CD8-positive, alpha-beta memory T cell (primary cell): ENCODE measurements at regions not wholly inside any gene's neighbourhood (a gene's known extent, or its start where the extent isn't known, plus 50 kb on each side); places are given as distances from the start of the nearest gene placed in this dataset.
"Not testable (repeated sequence)": the region's sequence is repeated elsewhere in the genome, so short reads cannot be mapped to it uniquely, and the experiment has no call there.

Source experiments
- CTCF ChIA-PET: fragments of 350-600 bp; sonication (Branson Sonifier 250); formaldehyde crosslinking; loops from one replicate; lab custom pipeline; 2021; ENCODE audit warnings: antibody characterized with exemption; lab: Charles Lee
- POLR2A ChIA-PET: fragments of 350-600 bp; sonication (Branson Sonifier 250); formaldehyde crosslinking; loops from one replicate; lab custom pipeline; 2021; ENCODE audit warnings: antibody characterized with exemption; lab: Charles Lee
- DNase-seq, 5 donors: peaks; one replicate each; pipeline versions ENCODE4 v3.0.0 to v3.0.0-alpha.2; 2020 to 2022; ENCODE audit warnings: mixed read lengths in 1 of 5
- H3K27ac ChIP-seq: one replicate; pipeline ENCODE4 v1.7.0; 2013; ENCODE audit warnings: low read depth, mild to moderate bottlenecking, low read length, moderate library complexity
- H3K27me3 ChIP-seq: 2 replicates; pipeline ENCODE4 v1.7.0; 2013; ENCODE audit warnings: low read length, mild to moderate bottlenecking; ENCODE audit not compliant: insufficient read depth, poor library complexity, severe bottlenecking
- H3K36me3 ChIP-seq: 2 replicates; pipeline ENCODE4 v1.7.0; 2013; ENCODE audit warnings: mild to moderate bottlenecking, low read length, moderate library complexity; ENCODE audit not compliant: insufficient read depth
- H3K4me1 ChIP-seq: 2 replicates; pipeline ENCODE4 v1.7.0; 2013; ENCODE audit warnings: mild to moderate bottlenecking, low read length, moderate library complexity; ENCODE audit not compliant: insufficient read depth
- H3K4me3 ChIP-seq: 2 replicates; pipeline ENCODE4 v1.7.0; 2013; ENCODE audit warnings: mild to moderate bottlenecking, low read length
- H3K9me3 ChIP-seq: 2 replicates; pipeline ENCODE4 v1.7.0; 2013; ENCODE audit warnings: mild to moderate bottlenecking, low read length
- H3K27ac Mint-ChIP-seq, 8 donors: one replicate each; pipeline ENCODE4 v1.8.0; 2020 to 2021; ENCODE audit warnings: mixed read lengths in 8 of 8, mild to moderate bottlenecking in 6 of 8, inconsistent platforms in 3 of 8, moderate library complexity in 3 of 8
- H3K27me3 Mint-ChIP-seq, 2 donors: one replicate each; pipeline ENCODE4 v1.8.0; 2020 to 2021; ENCODE audit warnings: mixed read lengths in 2 of 2, mild to moderate bottlenecking in 1 of 2, moderate library complexity in 1 of 2
- H3K36me3 Mint-ChIP-seq, 3 donors: one replicate each; pipeline ENCODE4 v1.8.0; 2020 to 2021; ENCODE audit warnings: mixed read lengths in 3 of 3, inconsistent platforms in 1 of 3, mild to moderate bottlenecking in 1 of 3
- H3K4me1 Mint-ChIP-seq, 3 donors: one replicate each; pipeline ENCODE4 v1.8.0; 2020 to 2021; ENCODE audit warnings: mixed read lengths in 3 of 3, inconsistent platforms in 1 of 3, mild to moderate bottlenecking in 1 of 3
- H3K4me3 Mint-ChIP-seq, 7 donors: one replicate each; pipeline ENCODE4 v1.8.0; 2020 to 2021; ENCODE audit warnings: mixed read lengths in 7 of 7, mild to moderate bottlenecking in 6 of 7, moderate library complexity in 4 of 7, inconsistent platforms in 2 of 7
- H3K9me3 Mint-ChIP-seq, 5 donors: one replicate each; pipeline ENCODE4 v1.8.0; 2020 to 2022; ENCODE audit warnings: mixed read lengths in 5 of 5, mild to moderate bottlenecking in 3 of 5, moderate library complexity in 2 of 5, inconsistent platforms in 1 of 5

DNA sequence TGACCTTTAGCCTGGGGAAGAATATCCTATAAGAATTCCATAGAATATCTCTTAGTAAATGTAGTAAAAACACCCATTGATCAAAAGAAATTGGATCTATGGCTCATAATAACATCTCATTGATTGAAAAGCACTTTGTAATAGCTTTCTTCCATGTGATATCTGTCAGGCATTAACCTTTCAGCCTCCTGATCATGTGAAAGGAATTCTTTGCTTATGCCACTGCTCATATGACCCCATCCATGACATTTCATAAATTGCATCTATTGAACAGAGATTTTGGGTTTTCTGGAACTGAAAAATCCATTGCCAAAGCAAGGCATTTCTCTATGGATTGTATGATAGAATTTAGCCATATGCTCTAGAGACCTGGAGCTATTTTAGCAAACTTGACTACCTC is 519.3 kb upstream of the PFKP start:
- H3K36me3 ChIP-seq = no peaks in the 10 kb centered on the region
- POLR2A ChIA-PET = no interaction called here
- no peak overlapping the region for H3K4me3 Mint-ChIP-seq

DNA sequence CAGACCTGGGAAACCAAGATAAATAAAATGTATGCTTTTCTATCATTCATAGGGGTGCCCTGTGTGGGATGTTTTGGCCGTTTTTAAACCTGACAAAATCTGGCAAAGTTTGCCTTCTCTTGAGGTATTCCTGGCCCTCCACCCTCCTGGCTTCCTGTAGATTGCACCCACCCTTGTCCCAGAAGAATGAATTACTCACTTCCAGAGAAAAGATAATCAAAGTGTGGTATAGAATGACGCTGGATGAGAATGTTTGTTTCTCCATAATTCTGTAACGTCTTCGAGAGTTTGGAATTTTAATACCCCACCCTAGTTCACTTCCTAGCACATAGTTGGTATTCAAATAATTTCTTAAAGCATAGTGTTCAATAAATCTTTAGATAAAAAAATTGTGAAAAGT is 519.7 kb upstream of the PFKP start:
- H3K27ac ChIP-seq = no peak overlapping the region
- H3K4me3 ChIP-seq = no peak overlapping the region
- no peaks in the 10 kb centered on the region for H3K27me3 ChIP-seq
- no peak for DNase-seq
- H3K9me3 ChIP-seq = no peaks in the 10 kb centered on the region
- H3K4me1 ChIP-seq = no peaks in the 10 kb centered on the region
- POLR2A ChIA-PET = no interaction called here
- CTCF ChIA-PET = no interaction called here
- no peaks in the 10 kb centered on the region for H3K27me3 Mint-ChIP-seq
- no peak overlapping the region for H3K27ac Mint-ChIP-seq
- no peak overlapping the region for H3K4me3 Mint-ChIP-seq
- H3K4me1 Mint-ChIP-seq = no peaks in the 10 kb centered on the region
- no peaks in the 10 kb centered on the region for H3K36me3 ChIP-seq
- no peaks in the 10 kb centered on the region for H3K36me3 Mint-ChIP-seq
- peaks cover 0 to 2% (median 0%) of the 10 kb centered on the region in 5 donors for H3K9me3 Mint-ChIP-seq

More for the DNA sequence above, 519.3 kb upstream of the PFKP start:
- Mint-ChIP-seq H3K27ac (no peak overlapping the region), H3K4me1 (no peaks in the 10 kb centered on the region), H3K36me3 (no peaks in the 10 kb centered on the region), H3K27me3 (no peaks in the 10 kb centered on the region), H3K9me3 (peaks cover 0 to 2% (median 0%) of the 10 kb centered on the region in 5 donors)
- CTCF ChIA-PET = no interaction called here
- Histone ChIP-seq H3K4me3 (no peak overlapping the region), H3K27me3 (no peaks in the 10 kb centered on the region), H3K27ac (no peak overlapping the region), H3K4me1 (no peaks in the 10 kb centered on the region), H3K9me3 (no peaks in the 10 kb centered on the region)
- DNase-seq = no peak

DNA sequence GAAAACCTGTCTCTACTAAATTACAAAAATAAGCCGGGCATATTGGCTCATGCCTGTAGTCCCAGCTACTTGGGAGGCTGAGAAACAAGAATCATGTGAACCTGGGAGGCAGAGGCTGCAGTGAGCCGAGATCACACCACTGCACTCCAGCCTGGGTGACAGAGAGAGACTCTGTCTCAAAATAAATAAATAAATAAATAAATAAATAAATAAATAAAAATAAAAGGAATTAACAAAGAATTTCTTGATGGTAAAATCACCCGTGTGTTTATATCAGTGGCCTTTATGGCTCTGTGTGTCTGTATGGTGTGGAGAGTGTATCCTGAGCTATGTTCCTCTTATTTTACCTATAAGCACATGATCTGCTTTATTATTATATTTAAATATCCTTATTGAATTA is 520.5 kb upstream of the PFKP start:
- H3K36me3 ChIP-seq, H3K4me3 Mint-ChIP-seq, H3K4me3 ChIP-seq, DNase-seq, CTCF ChIA-PET, H3K27me3 Mint-ChIP-seq, H3K27ac ChIP-seq, H3K9me3 Mint-ChIP-seq, H3K9me3 ChIP-seq, POLR2A ChIA-PET, H3K4me1 Mint-ChIP-seq, H3K4me1 ChIP-seq, H3K36me3 Mint-ChIP-seq, H3K27ac Mint-ChIP-seq, H3K27me3 ChIP-seq: not testable (repeated sequence)

DNA sequence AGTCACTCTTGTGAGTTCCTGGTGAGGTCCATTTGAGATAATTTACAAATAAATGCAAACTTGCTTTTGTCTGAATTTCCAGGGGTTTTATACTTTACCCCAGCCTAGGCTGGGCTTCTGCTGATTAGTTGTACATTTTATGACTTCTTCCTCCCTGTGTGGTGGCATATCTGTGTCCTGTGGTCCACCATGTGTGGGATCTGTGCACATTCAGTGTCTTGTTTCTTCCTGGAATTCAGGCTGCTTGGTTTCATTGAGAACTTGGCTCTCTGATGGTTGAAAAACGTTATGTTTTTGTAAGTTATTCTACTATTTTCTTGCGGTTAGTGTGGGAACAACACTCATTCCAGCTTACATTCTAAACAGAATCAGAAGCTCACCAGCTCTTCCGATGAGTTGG is 523.4 kb upstream of the PFKP start:
- Mint-ChIP-seq H3K27me3 (no peaks in the 10 kb centered on the region), H3K9me3 (peaks cover 0 to 2% (median 0%) of the 10 kb centered on the region in 5 donors), H3K36me3 (no peaks in the 10 kb centered on the region), H3K27ac (no peak overlapping the region), H3K4me3 (no peak overlapping the region), H3K4me1 (peaks cover 0 to 1% (median 0%) of the 10 kb centered on the region in 3 donors)
- H3K27me3 ChIP-seq = no peaks in the 10 kb centered on the region
- ChIA-PET CTCF (no interaction called here), POLR2A (no interaction called here)
- no peaks in the 10 kb centered on the region for H3K9me3 ChIP-seq
- H3K36me3 ChIP-seq = no peaks in the 10 kb centered on the region
- no peaks in the 10 kb centered on the region for H3K4me1 ChIP-seq
- no peak for DNase-seq
- H3K27ac ChIP-seq = no peak overlapping the region
- no peak overlapping the region for H3K4me3 ChIP-seq

DNA sequence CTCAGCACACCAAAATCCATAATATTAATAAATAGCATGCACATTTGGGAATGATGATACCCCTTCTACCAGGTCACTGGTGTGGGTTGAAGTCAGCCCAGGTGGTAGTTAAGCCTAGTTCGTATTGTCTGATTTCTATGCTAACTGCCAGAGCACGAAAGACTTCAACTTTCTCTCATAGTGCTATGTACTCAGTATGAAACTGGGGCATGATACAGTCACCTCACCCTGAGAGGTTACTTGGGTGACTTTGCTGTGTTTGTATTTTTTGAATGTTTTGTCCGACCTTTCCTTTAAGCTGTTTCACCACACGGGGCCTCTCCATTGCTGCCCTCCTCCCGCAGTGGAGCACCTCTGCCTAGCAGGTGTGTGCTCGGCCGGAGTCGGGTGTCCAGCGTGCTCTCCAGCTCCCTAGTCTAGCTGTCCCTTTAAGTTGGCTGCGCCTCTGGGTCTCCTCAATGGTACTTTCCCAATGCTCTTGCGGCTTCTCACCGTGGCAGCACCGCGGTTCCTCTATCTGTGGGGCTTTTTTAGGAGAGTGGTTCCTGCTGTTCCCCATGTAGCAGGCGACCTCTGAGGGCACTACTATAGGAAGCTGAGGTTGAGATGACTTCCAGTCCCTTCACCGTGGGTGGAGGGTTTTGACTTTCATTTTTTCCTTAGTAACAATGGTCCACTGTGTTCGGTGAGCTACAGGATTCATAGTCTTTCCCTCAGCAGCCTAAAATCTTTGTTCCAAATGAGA is 524.0 kb upstream of the PFKP start:
- H3K4me1 ChIP-seq = no peaks in the 10 kb centered on the region
- H3K27me3 ChIP-seq = no peaks in the 10 kb centered on the region
- no peak overlapping the region for H3K27ac ChIP-seq
- Mint-ChIP-seq H3K4me1 (peaks cover 0 to 1% (median 0%) of the 10 kb centered on the region in 3 donors), H3K4me3 (no peak overlapping the region), H3K36me3 (no peaks in the 10 kb centered on the region), H3K27me3 (no peaks in the 10 kb centered on the region), H3K9me3 (peaks cover 0 to 2% (median 0%) of the 10 kb centered on the region in 5 donors), H3K27ac (no peak overlapping the region)
- ChIA-PET CTCF (no interaction called here), POLR2A (no interaction called here)
- H3K4me3 ChIP-seq = no peak overlapping the region
- H3K9me3 ChIP-seq = no peaks in the 10 kb centered on the region
- H3K36me3 ChIP-seq = no peaks in the 10 kb centered on the region
- DNase-seq = no peak

DNA sequence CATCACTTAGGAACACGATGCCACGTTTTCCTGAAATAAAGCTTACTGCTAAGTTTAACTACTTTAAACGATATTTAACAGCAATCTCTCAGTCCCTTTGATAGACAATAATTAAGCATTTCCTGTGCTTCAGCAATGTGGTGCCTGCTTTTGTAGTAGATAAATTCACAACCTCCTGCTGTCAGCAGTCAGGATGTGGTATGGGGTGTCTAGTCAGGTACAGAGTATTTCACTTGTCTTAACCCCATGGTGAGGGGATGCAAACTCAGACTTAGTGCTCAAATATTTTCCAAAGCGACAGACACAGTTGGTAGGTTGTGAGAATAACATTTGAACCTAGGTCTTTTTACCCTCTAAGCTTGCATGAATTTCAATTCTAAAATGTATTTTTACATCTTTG is 526.2 kb upstream of the PFKP start:
- Mint-ChIP-seq H3K36me3 (no peaks in the 10 kb centered on the region), H3K9me3 (peaks cover 0 to 2% (median 0%) of the 10 kb centered on the region in 5 donors), H3K27me3 (peaks cover 0 to 2% of the 10 kb centered on the region in 2 donors), H3K4me3 (no peak overlapping the region), H3K27ac (no peak overlapping the region), H3K4me1 (peaks cover 0 to 1% (median 0%) of the 10 kb centered on the region in 3 donors)
- CTCF ChIA-PET = no interaction called here
- Histone ChIP-seq H3K27ac (no peak overlapping the region), H3K4me3 (no peak overlapping the region), H3K36me3 (no peaks in the 10 kb centered on the region), H3K9me3 (no peaks in the 10 kb centered on the region), H3K27me3 (no peaks in the 10 kb centered on the region), H3K4me1 (no peaks in the 10 kb centered on the region)
- no peak for DNase-seq
- POLR2A ChIA-PET = no interaction called here

- H3K27ac Mint-ChIP-seq = no peak overlapping the region
Observed at GRCh38 chr10:2529945-2530344, 537.4 kb upstream of the PFKP start.

DNA sequence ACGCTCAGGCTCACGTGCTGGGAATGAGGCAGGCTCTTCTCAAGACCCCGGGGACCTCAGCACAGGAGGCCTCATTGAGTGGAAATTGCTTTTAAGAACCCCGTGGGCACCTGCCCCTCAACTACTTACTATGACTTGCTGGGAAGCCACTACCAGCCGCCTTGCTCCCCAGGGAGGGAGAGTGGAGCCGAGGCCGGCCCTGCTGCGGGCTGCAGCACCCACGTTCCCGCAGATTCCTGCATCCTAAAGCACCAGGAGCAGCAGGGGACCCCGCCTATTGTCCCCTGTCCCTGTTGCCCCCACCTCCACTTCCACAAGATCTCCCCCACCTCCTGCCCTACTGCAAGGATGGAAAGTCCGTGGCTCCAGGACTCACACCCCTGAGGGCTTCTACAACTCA is 541.6 kb upstream of the PFKP start:
- no peaks in the 10 kb centered on the region for H3K4me1 Mint-ChIP-seq
- ChIA-PET POLR2A (no interaction called here), CTCF (no interaction called here)
- Histone ChIP-seq H3K4me3 (no peak overlapping the region), H3K4me1 (no peaks in the 10 kb centered on the region), H3K27me3 (no peaks in the 10 kb centered on the region), H3K36me3 (no peaks in the 10 kb centered on the region), H3K27ac (no peak overlapping the region), H3K9me3 (no peaks in the 10 kb centered on the region)
- H3K27ac Mint-ChIP-seq = no peak overlapping the region
- H3K4me3 Mint-ChIP-seq = no peak overlapping the region
- H3K9me3 Mint-ChIP-seq = peaks cover 0 to 2% (median 0%) of the 10 kb centered on the region in 5 donors
- no peak for DNase-seq
- no peaks in the 10 kb centered on the region for H3K36me3 Mint-ChIP-seq
- H3K27me3 Mint-ChIP-seq = peaks cover 0 to 3% of the 10 kb centered on the region in 2 donors

More at GRCh38 chr10:2529945-2530344, 537.4 kb upstream of the PFKP start:
- H3K4me1 Mint-ChIP-seq = no peaks in the 10 kb centered on the region
- H3K4me3 ChIP-seq = no peak overlapping the region
- H3K4me3 Mint-ChIP-seq = no peak overlapping the region
- H3K9me3 Mint-ChIP-seq = peaks cover 0 to 2% (median 0%) of the 10 kb centered on the region in 5 donors
- no peaks in the 10 kb centered on the region for H3K27me3 ChIP-seq
- no peak for DNase-seq
- H3K36me3 ChIP-seq = no peaks in the 10 kb centered on the region
- peaks cover 0 to 3% of the 10 kb centered on the region in 2 donors for H3K27me3 Mint-ChIP-seq
- H3K36me3 Mint-ChIP-seq = peaks cover 0 to 1% (median 0%) of the 10 kb centered on the region in 3 donors
- no peaks in the 10 kb centered on the region for H3K4me1 ChIP-seq
- no peaks in the 10 kb centered on the region for H3K9me3 ChIP-seq
- no peak overlapping the region for H3K27ac ChIP-seq
- ChIA-PET CTCF (no interaction called here), POLR2A (no interaction called here)
